Psoas muscle (tissue), 7 donors: ENCODE measurements at regions not wholly inside any gene's neighbourhood (a gene's known extent, or its start where the extent isn't known, plus 50 kb on each side); places are given as distances from the start of the nearest gene placed in this dataset.

Source experiments
- ATAC-seq, 4 donors: fragments of 200-7000 bp; cut with Tn5 transposase; one replicate each; pipeline ENCODE4 v1.9.1; 2020; ENCODE audit warnings: moderate library complexity in 3 of 4, mild to moderate bottlenecking in 2 of 4
- DNase-seq, 2 donors: peaks; one replicate each; pipeline ENCODE4 v3.0.0-alpha.2; 2020
- H3K27ac ChIP-seq: fragments of 200-600 bp; one replicate; pipeline ENCODE4 v1.8.0; 2022
- H3K27me3 ChIP-seq, 3 donors: fragments of 200-600 bp in 1 of 3; one replicate each; pipeline versions ENCODE4 v1.6.1 to v1.8.0; 2013 to 2022; ENCODE audit warnings: low read length in 2 of 3, mild to moderate bottlenecking in 2 of 3, moderate library complexity in 1 of 3; ENCODE audit not compliant: insufficient read depth in 3 of 3
- H3K36me3 ChIP-seq, 2 donors: fragments of 200-600 bp in 1 of 2; one replicate each; pipeline versions ENCODE4 v1.6.1 to v1.8.0; 2013 to 2022; ENCODE audit warnings: low read depth in 1 of 2, mild to moderate bottlenecking in 1 of 2, moderate library complexity in 1 of 2; ENCODE audit not compliant: insufficient read depth in 1 of 2
- H3K4me1 ChIP-seq: fragments of 200-600 bp; one replicate; pipeline ENCODE4 v1.8.0; 2022
- H3K4me3 ChIP-seq: fragments of 200-600 bp; one replicate; pipeline ENCODE4 v1.8.0; 2022; ENCODE audit warnings: mild to moderate bottlenecking
- H3K9me3 ChIP-seq: fragments of 200-600 bp; one replicate; pipeline ENCODE4 v1.8.0; 2022
- CTCF ChIP-seq: fragments of 200-600 bp; IDR thresholded peaks from one replicate; pipeline ENCODE4 v1.8.0; 2022; ENCODE audit warnings: antibody characterized with exemption
- WGBS, 3 donors: extraction: QIAGEN DNeasy Blood & Tissue Kit; methylation state at CpG; one replicate each; pipeline versions ENCODE4 v1.1.6 to v1.1.7; 2013; 5-methylcytosine and 5-hydroxymethylcytosine counted together
- intact Hi-C, 2 donors: fragments of 100-400 bp; cut with DNase I; formaldehyde crosslinking; loops; one replicate each; pipeline versions ENCODE4 v1.11.0 to v1.14.2; 2022
- donor health status: healthy with polysubstance abuse.
- donor health status: DM: no; HTN: no; CAD: no; lungs with moderate emphysema.
- donor health status: Bipolar disorder and iron deficiency.
- donor health status: healthy.
- donor health status: DM: yes; HTN: yes; CAD: no.
- donor health status: DM: no; HTN: no; CAD: no.
- donor health status: DM: yes; HTN: yes; CAD: no.

DNA sequence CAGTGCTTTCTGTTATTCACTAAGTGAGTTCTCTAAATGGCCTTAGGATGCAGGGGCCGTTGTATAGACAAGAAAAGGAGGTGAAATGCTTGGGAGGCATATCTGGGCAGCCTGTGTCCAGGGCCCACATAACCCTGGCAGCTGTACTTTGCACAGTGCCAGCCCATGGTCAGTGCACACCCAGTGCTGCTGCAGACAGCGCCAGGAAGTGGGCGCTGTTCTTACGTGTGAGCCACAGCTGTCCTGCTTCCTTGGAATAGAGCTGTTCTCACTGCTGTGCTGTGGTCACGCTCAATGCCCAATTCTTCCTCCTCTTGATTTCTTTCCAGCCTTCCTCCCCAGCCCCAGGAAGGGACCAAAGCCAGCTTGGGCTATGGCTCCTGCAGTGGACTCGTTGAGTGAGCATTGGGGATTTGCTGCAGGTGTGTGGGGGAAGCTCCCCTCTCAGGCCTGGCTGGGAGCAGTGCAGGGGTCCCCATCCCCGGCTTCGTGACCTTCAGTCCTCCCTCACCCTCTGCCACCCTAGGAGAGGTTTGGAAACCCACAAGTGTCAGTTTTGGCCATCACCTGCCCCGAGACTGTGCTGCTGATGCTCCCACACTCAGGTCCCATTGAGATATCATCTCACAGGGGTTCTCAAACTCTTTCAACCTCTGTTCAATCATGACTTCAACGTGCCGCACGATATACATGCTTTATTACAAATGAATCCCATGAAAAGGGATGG is 246.8 kb upstream of the EXOC2 start:
- no peaks in the 10 kb centered on the region for H3K36me3 ChIP-seq
- no peak overlapping the region for H3K4me3 ChIP-seq
- H3K27me3 ChIP-seq = peaks cover 0 to 2% (median 0%) of the 10 kb centered on the region in 3 donors
- H3K4me1 ChIP-seq = no peaks in the 10 kb centered on the region
- H3K9me3 ChIP-seq = no peaks in the 10 kb centered on the region
- intact Hi-C loops = no loop called here
- 63 to 69% (median 68%) methylated on average over 12 of the region's 12 CpGs for WGBS, 3 donors
- ATAC-seq (no peak), DNase-seq (no peak)
- TF ChIP-seq CTCF = no peak
- H3K27ac ChIP-seq = no peak overlapping the region

DNA sequence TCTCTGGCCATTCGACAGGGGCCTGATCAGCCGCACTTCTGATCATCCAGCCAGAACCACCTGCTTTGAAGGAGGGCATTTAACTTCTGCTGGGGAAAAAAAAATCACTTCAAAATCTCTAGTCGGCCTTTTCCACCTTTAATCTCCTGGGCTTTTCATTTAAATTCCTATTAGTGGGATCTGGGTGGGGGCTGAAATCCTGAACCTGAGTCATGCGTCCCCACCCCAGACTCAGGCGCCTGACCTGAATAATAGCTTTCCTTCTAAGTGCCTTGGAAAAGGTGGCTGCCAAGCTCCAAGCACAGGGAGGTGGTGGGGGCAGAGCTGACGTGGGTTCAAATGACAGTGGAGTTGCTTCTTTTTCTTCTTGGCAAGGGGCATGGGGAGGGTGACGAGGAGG is 246.0 kb upstream of the EXOC2 start:
- H3K36me3 ChIP-seq = no peaks in the 10 kb centered on the region
- H3K4me3 ChIP-seq = no peak overlapping the region
- no peak for DNase-seq
- TF ChIP-seq CTCF = no peak
- no peaks in the 10 kb centered on the region for H3K9me3 ChIP-seq
- intact Hi-C loops = no loop called here
- peaks cover 0 to 2% (median 0%) of the 10 kb centered on the region in 3 donors for H3K27me3 ChIP-seq
- ATAC-seq = no peak
- no peaks in the 10 kb centered on the region for H3K4me1 ChIP-seq
- no peak overlapping the region for H3K27ac ChIP-seq
- WGBS, 3 donors = 54 to 61% (median 57%) methylated on average over 7 of the region's 7 CpGs

DNA sequence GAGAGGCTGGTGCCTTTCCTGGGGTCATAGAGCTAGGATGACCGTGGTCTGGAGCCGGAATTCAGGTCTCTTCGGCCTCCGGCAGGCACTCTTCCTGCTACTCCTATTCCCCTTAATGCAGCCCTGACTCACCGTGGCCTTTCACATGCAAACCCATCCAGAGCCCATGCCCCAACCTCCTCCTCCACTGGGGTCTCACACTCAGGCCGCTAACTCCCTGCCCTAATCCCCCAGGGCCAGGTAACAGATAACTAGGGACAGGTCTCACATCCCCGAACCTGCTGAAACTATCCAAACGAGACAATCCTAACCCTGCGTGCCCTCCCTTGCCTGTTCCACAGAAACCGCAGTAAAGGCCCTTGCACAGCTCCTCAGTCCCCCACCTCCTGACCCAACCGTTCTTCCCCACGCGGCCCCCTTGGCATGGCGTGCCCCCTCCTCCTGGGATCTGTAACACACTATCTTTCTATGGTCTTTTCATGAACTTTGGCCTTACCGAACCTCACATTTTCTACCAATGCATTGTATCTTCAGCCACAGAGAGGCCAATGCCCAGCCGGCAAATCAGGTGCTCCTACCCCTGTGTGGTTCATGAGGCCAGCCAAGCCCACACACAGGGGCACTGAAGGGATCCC is 245.4 kb upstream of the EXOC2 start:
- no peak for TF ChIP-seq CTCF
- WGBS, 3 donors = 80 to 82% (median 80%) methylated on average over 16 of the region's 16 CpGs

DNA sequence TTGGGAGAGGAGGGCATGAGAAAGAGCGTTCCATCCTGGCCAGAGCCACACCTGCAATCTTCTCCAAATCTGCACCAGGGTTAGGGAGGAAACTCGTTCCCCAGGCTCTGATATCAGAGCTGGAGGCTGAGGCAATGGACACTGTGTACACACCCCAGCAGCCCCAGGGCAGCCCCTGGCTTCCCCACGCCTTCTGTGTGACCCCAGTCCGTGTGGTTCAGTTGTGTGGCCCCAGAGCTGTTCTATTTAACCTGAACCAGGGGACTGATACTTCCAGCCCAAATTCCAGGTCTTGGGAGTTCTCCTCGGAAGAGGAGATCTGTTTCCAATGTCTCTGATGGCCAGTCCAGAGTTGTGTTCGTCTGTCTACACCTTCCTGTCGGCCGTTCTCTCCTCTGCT is 242.6 kb upstream of the EXOC2 start:
- Histone ChIP-seq H3K9me3 (no peaks in the 10 kb centered on the region), H3K27me3 (peaks cover 0 to 2% (median 0%) of the 10 kb centered on the region in 3 donors), H3K4me1 (no peaks in the 10 kb centered on the region), H3K36me3 (no peaks in the 10 kb centered on the region), H3K27ac (no peak overlapping the region), H3K4me3 (no peak overlapping the region)
- TF ChIP-seq CTCF = no peak
- 63 to 65% (median 65%) methylated on average over 8 of the region's 8 CpGs for WGBS, 3 donors
- intact Hi-C loops = no loop called here
- no peak for DNase-seq
- no peak for ATAC-seq

More for the DNA sequence above, 245.4 kb upstream of the EXOC2 start:
- no peaks in the 10 kb centered on the region for H3K4me1 ChIP-seq
- H3K9me3 ChIP-seq = no peaks in the 10 kb centered on the region
- H3K27ac ChIP-seq = no peak overlapping the region
- intact Hi-C loops = no loop called here
- H3K4me3 ChIP-seq = no peak overlapping the region
- DNase-seq (no peak), ATAC-seq (no peak)
- no peaks in the 10 kb centered on the region for H3K36me3 ChIP-seq
- H3K27me3 ChIP-seq = peaks cover 0 to 2% (median 0%) of the 10 kb centered on the region in 3 donors
